ENCODE measurements at regions not wholly inside any gene's neighbourhood (a gene's known extent, or its start where the extent isn't known, plus 50 kb on each side); places are given as distances from the start of the nearest gene placed in this dataset.

- no peak for DNase-seq (ENCODE audit: low read depth)
- no peak for TF ChIP-seq CTCF (IDR thresholded peaks at IDR 0.05; ENCODE audit: insufficient read depth, low read depth, low read length)
- Histone ChIP-seq H3K27me3 (ENCODE audit: control insufficient read depth, insufficient read depth, low read length) (no peaks in the 10 kb centered on the region), H3K4me3 (ENCODE audit: low read depth, low read length) (no peak overlapping the region), H3K36me3 (ENCODE audit: control insufficient read depth, insufficient read depth, low read length) (no peaks in the 10 kb centered on the region)
- ChIA-PET CTCF (no interaction called here), POLR2A (no interaction called here)
Observed at GRCh38 chr6:115706324-115706723, 354.4 kb downstream of the FRK start.

GRCh38 chr6:115704028-115704427, 356.7 kb downstream of the FRK start:
- no peak for TF ChIP-seq CTCF (IDR thresholded peaks at IDR 0.05; ENCODE audit: insufficient read depth, low read depth, low read length)
- Histone ChIP-seq H3K4me3 (ENCODE audit: low read depth, low read length) (no peak overlapping the region), H3K27me3 (ENCODE audit: control insufficient read depth, insufficient read depth, low read length) (no peaks in the 10 kb centered on the region), H3K36me3 (ENCODE audit: control insufficient read depth, insufficient read depth, low read length) (no peaks in the 10 kb centered on the region)
- no peak for DNase-seq (ENCODE audit: low read depth)
- ChIA-PET CTCF (no interaction called here), POLR2A (no interaction called here)

- CTCF ChIA-PET = no interaction called here
- POLR2A ChIA-PET = no interaction called here
- Histone ChIP-seq H3K27me3 (ENCODE audit: control insufficient read depth, insufficient read depth, low read length) (no peaks in the 10 kb centered on the region), H3K4me3 (ENCODE audit: low read depth, low read length) (no peak overlapping the region), H3K36me3 (ENCODE audit: control insufficient read depth, insufficient read depth, low read length) (no peaks in the 10 kb centered on the region)
- TF ChIP-seq CTCF (IDR thresholded peaks at IDR 0.05; ENCODE audit: insufficient read depth, low read depth, low read length) = no peak
- no peak for DNase-seq (ENCODE audit: low read depth)
Observed at GRCh38 chr6:115691433-115691832, 369.3 kb downstream of the FRK start.

- POLR2A ChIA-PET = no interaction called here
- CTCF ChIA-PET = no interaction called here
Observed at GRCh38 chr6:115690854-115691253, 369.8 kb downstream of the FRK start.

GRCh38 chr6:115681978-115682775, 378.5 kb downstream of the FRK start:
- H3K27me3 ChIP-seq (ENCODE audit: control insufficient read depth, insufficient read depth, low read length) = no peaks in the 10 kb centered on the region
- ChIA-PET POLR2A (no interaction called here), CTCF (interaction anchor here (0.6 kb wide), 1 partner anchor 15 kb away, joined by 3 read pairs; no protein-coding TSS in a partner anchor)
- DNase-seq (ENCODE audit: low read depth) = no peak
- no peaks in the 10 kb centered on the region for H3K36me3 ChIP-seq (ENCODE audit: control insufficient read depth, insufficient read depth, low read length)
- no peak overlapping the region for H3K4me3 ChIP-seq (ENCODE audit: low read depth, low read length)
- no peak for TF ChIP-seq CTCF (IDR thresholded peaks at IDR 0.05; ENCODE audit: insufficient read depth, low read depth, low read length)

More at GRCh38 chr6:115690854-115691253, 369.8 kb downstream of the FRK start:
- no peaks in the 10 kb centered on the region for H3K36me3 ChIP-seq (ENCODE audit: control insufficient read depth, insufficient read depth, low read length)
- no peak for DNase-seq (ENCODE audit: low read depth)
- H3K4me3 ChIP-seq (ENCODE audit: low read depth, low read length) = no peak overlapping the region
- H3K27me3 ChIP-seq (ENCODE audit: control insufficient read depth, insufficient read depth, low read length) = no peaks in the 10 kb centered on the region
- no peak for TF ChIP-seq CTCF (IDR thresholded peaks at IDR 0.05; ENCODE audit: insufficient read depth, low read depth, low read length)
